H1 (cell line): ENCODE measurements at regions not wholly inside any gene's neighbourhood (a gene's known extent, or its start where the extent isn't known, plus 50 kb on each side); places are given as distances from the start of the nearest gene placed in this dataset.

Experiments used
- BCL11A ChIP-seq, 2 experiments: IDR thresholded peaks; one replicate each; pipeline ENCODE4 v1.6.1; 2011; ENCODE audit warnings: low read depth in 2 of 2, low read length in 2 of 2, mild to moderate bottlenecking in 2 of 2
- CHD7 ChIP-seq: fragments of 300-600 bp; sonication (generic); IDR thresholded peaks from 2 replicates; pipeline ENCODE4 v1.7.1; 2012; ENCODE audit warnings: low read length, moderate library complexity, mild to moderate bottlenecking, inconsistent platforms; ENCODE audit not compliant: insufficient replicate concordance
- E2F6 ChIP-seq: IDR thresholded peaks from 2 replicates; pipeline ENCODE4 v1.6.1; 2012; ENCODE audit warnings: inconsistent platforms
- SP2 ChIP-seq: IDR thresholded peaks from 2 replicates; pipeline ENCODE4 v1.6.1; 2012; ENCODE audit warnings: mild to moderate bottlenecking, low read length, inconsistent platforms
- YY1 ChIP-seq: IDR thresholded peaks from 2 replicates; pipeline ENCODE4 v1.6.1; 2011; ENCODE audit warnings: low read depth, mild to moderate bottlenecking, low read length
- ZNF274 ChIP-seq: IDR thresholded peaks from 2 replicates; pipeline ENCODE4 v1.7.0; 2012; ENCODE audit warnings: low read length, borderline replicate concordance; ENCODE audit errors: extremely low read depth

GRCh38 chr12:67545298-67545697, 103.2 kb upstream of the DYRK2 start (continued):
- TF ChIP-seq ZNF274 (no peak), E2F6 (no peak), CHD7 (no peak), SP2 (no peak), BCL11A (IDR thresholded peaks at IDR 0.05; ENCODE audit: low read depth in 2 of 2, low read length in 2 of 2) (no peak), YY1 (no peak)
